H9 (cell line): ENCODE measurements at regions not wholly inside any gene's neighbourhood (a gene's known extent, or its start where the extent isn't known, plus 50 kb on each side); places are given as distances from the start of the nearest gene placed in this dataset.

Experiments
- DNase-seq: peaks from one replicate; pipeline ENCODE4 v3.0.0-alpha.2; 2017
- H2AFZ ChIP-seq: one replicate; pipeline ENCODE4 v1.6.1; 2013; ENCODE audit warnings: mild to moderate bottlenecking, low read length, control low read depth, moderate library complexity
- H2AK5ac ChIP-seq: 2 replicates; pipeline ENCODE4 v1.6.1; 2013; ENCODE audit warnings: low read length, control low read depth, mixed read lengths; ENCODE audit not compliant: insufficient read length
- H2BK120ac ChIP-seq: one replicate; pipeline ENCODE4 v1.6.1; 2013; ENCODE audit warnings: low read depth, mild to moderate bottlenecking, low read length, control low read depth, inconsistent platforms; ENCODE audit not compliant: poor library complexity, severe bottlenecking
- H2BK12ac ChIP-seq: 2 replicates; pipeline ENCODE4 v1.6.1; 2013; ENCODE audit warnings: low read length, control low read depth, mixed read lengths, low read depth; ENCODE audit not compliant: insufficient read length
- H2BK15ac ChIP-seq: 2 replicates; pipeline ENCODE4 v1.6.1; 2013; ENCODE audit warnings: low read depth, low read length, control low read depth
- H2BK20ac ChIP-seq: one replicate; pipeline ENCODE4 v1.6.1; 2013; ENCODE audit warnings: low read depth, mild to moderate bottlenecking, low read length, control low read depth, inconsistent platforms; ENCODE audit not compliant: poor library complexity, severe bottlenecking
- H2BK5ac ChIP-seq: 2 replicates; pipeline ENCODE4 v1.6.1; 2013; ENCODE audit warnings: low read length, control low read depth, mixed read lengths; ENCODE audit not compliant: insufficient read length
- H3K14ac ChIP-seq: 2 replicates; pipeline ENCODE4 v1.6.1; 2013; ENCODE audit warnings: low read length, control low read depth; ENCODE audit not compliant: insufficient read depth
- H3K18ac ChIP-seq: 2 replicates; pipeline ENCODE4 v1.6.1; 2013; ENCODE audit warnings: low read depth, mild to moderate bottlenecking, mixed read lengths, low read length, control low read depth; ENCODE audit not compliant: insufficient read length
- H3K23ac ChIP-seq: 2 replicates; pipeline ENCODE4 v1.6.1; 2013; ENCODE audit warnings: low read length, control low read depth, mixed read lengths, low read depth; ENCODE audit not compliant: insufficient read length
- H3K23me2 ChIP-seq: 2 replicates; pipeline ENCODE4 v1.6.1; 2013; ENCODE audit warnings: low read depth, mild to moderate bottlenecking, mixed read lengths, low read length, control low read depth; ENCODE audit not compliant: insufficient read length, poor library complexity, severe bottlenecking
- H3K27ac ChIP-seq: 2 replicates; pipeline ENCODE4 v1.5.1; 2013; ENCODE audit warnings: low read length, control low read depth, mixed read lengths, low read depth; ENCODE audit not compliant: insufficient read length
- H3K27me3 ChIP-seq: 2 replicates; pipeline ENCODE4 v1.6.1; 2013; ENCODE audit warnings: low read length, control low read depth, inconsistent platforms; ENCODE audit not compliant: insufficient read depth
- H3K4ac ChIP-seq: 2 replicates; pipeline ENCODE4 v1.6.1; 2013; ENCODE audit warnings: low read depth, mild to moderate bottlenecking, control low read depth, inconsistent platforms, low read length, moderate library complexity
- H3K4me1 ChIP-seq: 2 replicates; pipeline ENCODE4 v1.6.1; 2013; ENCODE audit warnings: low read length, control low read depth, inconsistent platforms; ENCODE audit not compliant: insufficient read depth
- H3K4me2 ChIP-seq: 2 replicates; pipeline ENCODE4 v1.6.1; 2013; ENCODE audit warnings: low read length, control low read depth, mixed read lengths; ENCODE audit not compliant: insufficient read length, insufficient read depth
- H3K56ac ChIP-seq: 2 replicates; pipeline ENCODE4 v1.6.1; 2013; ENCODE audit warnings: low read depth, mild to moderate bottlenecking, mixed read lengths, low read length, control low read depth; ENCODE audit not compliant: insufficient read length
- H3K79me1 ChIP-seq: 2 replicates; pipeline ENCODE4 v1.6.1; 2013; ENCODE audit warnings: low read depth, mild to moderate bottlenecking, moderate library complexity, low read length, control low read depth, inconsistent platforms; ENCODE audit not compliant: insufficient read depth, poor library complexity, severe bottlenecking
- H3K79me2 ChIP-seq: 2 replicates; pipeline ENCODE4 v1.6.1; 2013; ENCODE audit warnings: low read length, control low read depth, inconsistent platforms; ENCODE audit not compliant: insufficient read depth
- H3K9ac ChIP-seq: 2 replicates; pipeline ENCODE4 v1.6.1; 2013; ENCODE audit warnings: low read length, control low read depth, mixed read lengths; ENCODE audit not compliant: insufficient read length; ENCODE audit errors: extremely low read depth
- H3K9me3 ChIP-seq: one replicate; pipeline ENCODE4 v1.6.1; 2013; ENCODE audit warnings: low read depth, low read length, inconsistent platforms; ENCODE audit not compliant: control insufficient read depth
- H3T11ph ChIP-seq: one replicate; pipeline ENCODE4 v1.6.1; 2013; ENCODE audit warnings: mild to moderate bottlenecking, low read length, control low read depth, inconsistent platforms
- H4K20me1 ChIP-seq: one replicate; pipeline ENCODE4 v1.6.1; 2013; ENCODE audit not compliant: control insufficient read depth, insufficient read length, insufficient read depth
- H4K5ac ChIP-seq: 2 replicates; pipeline ENCODE4 v1.6.1; 2013; ENCODE audit warnings: low read depth, mild to moderate bottlenecking, mixed read lengths, low read length, control low read depth; ENCODE audit not compliant: insufficient read length
- H4K8ac ChIP-seq: replicated peaks from 2 replicates; pipeline ENCODE4 v1.6.1; 2013; ENCODE audit warnings: low read length, control low read depth, mixed read lengths, low read depth; ENCODE audit not compliant: insufficient read length
- H4K91ac ChIP-seq: 2 replicates; pipeline ENCODE4 v1.6.1; 2013; ENCODE audit warnings: low read depth, mild to moderate bottlenecking, moderate library complexity, mixed read lengths, low read length, control low read depth; ENCODE audit not compliant: insufficient read length
- H3K27ac Mint-ChIP-seq, 3 experiments: 2 replicates in 2 of 3; 3 replicates in 1 of 3; pipeline ENCODE4 v1.8.0; 2020 to 2021; ENCODE audit warnings: mixed read lengths in 3 of 3, mild to moderate bottlenecking in 1 of 3, moderate library complexity in 1 of 3
- H3K27me3 Mint-ChIP-seq: 2 replicates; pipeline ENCODE4 v1.8.0; 2021; ENCODE audit warnings: low read depth, mild to moderate bottlenecking, moderate library complexity, mixed read lengths
- H3K36me3 Mint-ChIP-seq, 3 experiments: 2 replicates in 2 of 3; 3 replicates in 1 of 3; pipeline ENCODE4 v1.8.0; 2020 to 2021; ENCODE audit warnings: low read depth in 3 of 3, mixed read lengths in 3 of 3; ENCODE audit not compliant: insufficient read depth in 1 of 3
- H3K4me1 Mint-ChIP-seq, 2 experiments: 2 replicates each; pipeline ENCODE4 v1.8.0; 2020; ENCODE audit warnings: mixed read lengths in 2 of 2
- H3K4me3 Mint-ChIP-seq, 2 experiments: 2 replicates in 1 of 2; 3 replicates in 1 of 2; pipeline ENCODE4 v1.8.0; 2020 to 2021; ENCODE audit warnings: mild to moderate bottlenecking in 2 of 2, mixed read lengths in 2 of 2, moderate library complexity in 1 of 2
- H3K9me3 Mint-ChIP-seq, 2 experiments: 2 replicates in 1 of 2; 3 replicates in 1 of 2; pipeline ENCODE4 v1.8.0; 2020; ENCODE audit warnings: mild to moderate bottlenecking in 2 of 2, mixed read lengths in 2 of 2, moderate library complexity in 1 of 2
- WGBS: extraction: QIAGEN DNeasy Blood & Tissue Kit; methylation state at CpG from one replicate; pipeline ENCODE4 v1.1.7; 2013; ENCODE audit warnings: missing lambda C conversion rate, low lambda C conversion rate, mixed read lengths; ENCODE audit not compliant: insufficient read length; ENCODE audit errors: extremely low coverage; 5-methylcytosine and 5-hydroxymethylcytosine counted together
- TF ChIP-seq, protein P1 (sequence below): fragments of 200-600 bp; sonication (generic); conservative IDR thresholded peaks from 3 replicates; pipeline ENCODE4 v1.8.0; 2021; ENCODE audit warnings: antibody characterized with exemption, mild to moderate bottlenecking

DNA sequence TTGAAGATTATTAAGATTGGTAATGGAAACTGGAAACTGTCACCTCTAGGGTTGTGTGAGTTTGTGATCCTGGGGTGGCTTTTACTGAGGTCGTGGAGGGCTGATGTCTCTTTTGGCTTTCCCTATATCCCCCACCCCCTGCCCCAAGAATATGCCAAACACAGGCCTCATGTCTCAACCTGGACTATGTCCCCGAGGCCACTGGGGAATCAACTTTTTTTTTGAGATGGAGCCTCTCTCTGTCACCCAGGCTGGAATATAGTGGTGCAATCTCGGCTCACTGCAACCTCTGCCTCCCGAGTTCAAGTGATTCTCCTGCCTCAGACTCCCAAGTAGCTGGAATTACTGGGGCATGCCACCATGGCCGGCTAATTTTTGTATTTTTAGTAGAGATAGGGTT is 83.3 kb upstream of the RALGAPA2 start:
- Histone ChIP-seq H2AK5ac (no peak overlapping the region), H3T11ph (no peak overlapping the region), H3K56ac (no peak overlapping the region), H3K23me2 (no peaks in the 10 kb centered on the region), H3K79me2 (no peaks in the 10 kb centered on the region), H3K4ac (no peak overlapping the region), H3K4me1 (no peaks in the 10 kb centered on the region; the same call in 1 of the 2 replicates), H2BK15ac (no peak overlapping the region), H3K9ac (no peak overlapping the region), H4K91ac (no peak overlapping the region), H4K8ac (no peak overlapping the region), H2AFZ (no peak overlapping the region), H3K18ac (no peak overlapping the region), H3K23ac (no peak overlapping the region), H3K79me1 (no peaks in the 10 kb centered on the region), H3K27ac (no peak overlapping the region), H3K14ac (no peak overlapping the region), H2BK12ac (no peak overlapping the region), H2BK20ac (no peak overlapping the region), H3K27me3 (no peaks in the 10 kb centered on the region), H4K20me1 (no peaks in the 10 kb centered on the region), H2BK5ac (no peak overlapping the region), H2BK120ac (no peak overlapping the region), H4K5ac (no peak overlapping the region), H3K9me3 (no peaks in the 10 kb centered on the region), H3K4me2 (no peak overlapping the region)
- TF ChIP-seq, protein P1, sequence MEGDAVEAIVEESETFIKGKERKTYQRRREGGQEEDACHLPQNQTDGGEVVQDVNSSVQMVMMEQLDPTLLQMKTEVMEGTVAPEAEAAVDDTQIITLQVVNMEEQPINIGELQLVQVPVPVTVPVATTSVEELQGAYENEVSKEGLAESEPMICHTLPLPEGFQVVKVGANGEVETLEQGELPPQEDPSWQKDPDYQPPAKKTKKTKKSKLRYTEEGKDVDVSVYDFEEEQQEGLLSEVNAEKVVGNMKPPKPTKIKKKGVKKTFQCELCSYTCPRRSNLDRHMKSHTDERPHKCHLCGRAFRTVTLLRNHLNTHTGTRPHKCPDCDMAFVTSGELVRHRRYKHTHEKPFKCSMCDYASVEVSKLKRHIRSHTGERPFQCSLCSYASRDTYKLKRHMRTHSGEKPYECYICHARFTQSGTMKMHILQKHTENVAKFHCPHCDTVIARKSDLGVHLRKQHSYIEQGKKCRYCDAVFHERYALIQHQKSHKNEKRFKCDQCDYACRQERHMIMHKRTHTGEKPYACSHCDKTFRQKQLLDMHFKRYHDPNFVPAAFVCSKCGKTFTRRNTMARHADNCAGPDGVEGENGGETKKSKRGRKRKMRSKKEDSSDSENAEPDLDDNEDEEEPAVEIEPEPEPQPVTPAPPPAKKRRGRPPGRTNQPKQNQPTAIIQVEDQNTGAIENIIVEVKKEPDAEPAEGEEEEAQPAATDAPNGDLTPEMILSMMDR, result no peak
- no peak for DNase-seq
- Mint-ChIP-seq H3K4me3 (no peak overlapping the region), H3K27ac (no peak overlapping the region), H3K36me3 (no peaks in the 10 kb centered on the region), H3K27me3 (no peaks in the 10 kb centered on the region; the same call in 1 of the 2 replicates), H3K9me3 (no peaks in the 10 kb centered on the region), H3K4me1 (peaks cover 6 to 8% of the 10 kb centered on the region in 2 experiments; a peak in 3 of 4 replicates)
- no CpG with 5 or more reads among the region's 5 CpGs for WGBS
